HepG2 (cell line): ENCODE measurements at regions not wholly inside any gene's neighbourhood (a gene's known extent, or its start where the extent isn't known, plus 50 kb on each side); places are given as distances from the start of the nearest gene placed in this dataset.

Experiments
- ATAC-seq: fragments of 200-7000 bp; cut with Tn5 transposase; 3 replicates; pipeline ENCODE4 v1.9.1; 2020; ENCODE audit warnings: mild to moderate bottlenecking, moderate library complexity
- BruUV-seq: library from RNA; stranded (reverse); fragments of 400-500 nt; replicated peaks from 2 replicates; lab custom pipeline; 2021; lab: Mats Ljungman, UMichigan
- CTCF ChIA-PET: fragments of 300-600 bp; formaldehyde crosslinking; extraction: SDS; loops from one replicate; lab custom pipeline; 2021; ENCODE audit warnings: low total read pairs, inconsistent platforms, low intra/inter-chr PET ratio; lab: Yijun Ruan, JAX
- POLR2A ChIA-PET: fragments of 350-600 bp; sonication (Branson Sonifier 250); formaldehyde crosslinking; loops from one replicate; lab custom pipeline; 2020; ENCODE audit warnings: antibody characterized with exemption, inconsistent platforms; lab: Yijun Ruan, JAX
- DNase-seq: peaks from one replicate; pipeline ENCODE4 v3.0.0-alpha.2; 2015; ENCODE audit warnings: low spot score
- FAIRE-seq: peaks from 3 replicates; lab custom pipeline; 2011; peaks lifted over from hg19 to GRCh38; lab: Jason Lieb, UNC
- H2AFZ ChIP-seq: one replicate; pipeline ENCODE4 v1.6.1; 2011; ENCODE audit warnings: low read length, inconsistent platforms
- H3K27ac ChIP-seq: fragments of 300-600 bp; 3 replicates; pipeline ENCODE4 v1.8.0; 2011; ENCODE audit warnings: mixed run types, mild to moderate bottlenecking, mixed read lengths, low read length, inconsistent platforms; ENCODE audit not compliant: insufficient read depth; ENCODE audit errors: extremely low read length
- H3K27me3 ChIP-seq, 2 experiments: fragments of 200-600 bp in 1 of 2; 2 replicates in 1 of 2; 3 replicates in 1 of 2; pipeline versions ENCODE4 v1.6.0 to v1.8.0; 2011; ENCODE audit warnings: low read length in 2 of 2, mild to moderate bottlenecking in 2 of 2, moderate library complexity in 2 of 2, inconsistent platforms in 1 of 2; ENCODE audit not compliant: insufficient read depth in 2 of 2, control insufficient read depth in 1 of 2
- H3K36me3 ChIP-seq, 2 experiments: fragments of 200-600 bp in 1 of 2; replicated peaks in 1 of 2; 2 replicates in 1 of 2; 3 replicates in 1 of 2; pipeline versions ENCODE4 v1.5.1 to v1.8.0; 2011; ENCODE audit warnings: low read length in 2 of 2, inconsistent platforms in 1 of 2; ENCODE audit not compliant: insufficient read depth in 2 of 2, control insufficient read depth in 1 of 2
- H3K4me1 ChIP-seq: 2 replicates; pipeline ENCODE4 v1.5.1; 2012; ENCODE audit warnings: low read length, inconsistent platforms; ENCODE audit not compliant: insufficient read depth
- H3K4me2 ChIP-seq: 2 replicates; pipeline ENCODE4 v1.6.0; 2011; ENCODE audit warnings: low read depth, low read length, inconsistent platforms
- H3K4me3 ChIP-seq, 3 experiments: fragments of 200-600 bp in 1 of 3; sonication (generic), shearing (Covaris generic) in 1 of 3; replicated peaks in 1 of 3; 2 replicates each; pipeline ENCODE4 v1.5.1; 2011 to 2016; ENCODE audit warnings: low read length in 3 of 3, inconsistent platforms in 2 of 3, low read depth in 2 of 3, mild to moderate bottlenecking in 2 of 3, control low read depth in 1 of 3, mixed read lengths in 1 of 3; ENCODE audit not compliant: insufficient read depth in 1 of 3
- H3K79me2 ChIP-seq: one replicate; pipeline ENCODE4 v1.6.1; 2011; ENCODE audit warnings: low read length, inconsistent platforms; ENCODE audit not compliant: insufficient read depth
- H3K9ac ChIP-seq: 2 replicates; pipeline ENCODE4 v1.6.0; 2011; ENCODE audit warnings: mild to moderate bottlenecking, low read depth, low read length, inconsistent platforms; ENCODE audit not compliant: insufficient read depth
- H3K9me3 ChIP-seq: 2 replicates; pipeline ENCODE4 v1.5.1; 2012; ENCODE audit warnings: mild to moderate bottlenecking, low read length
- H4K20me1 ChIP-seq: 2 replicates; pipeline ENCODE4 v1.6.0; 2011; ENCODE audit warnings: inconsistent platforms, mild to moderate bottlenecking, low read length, moderate library complexity; ENCODE audit not compliant: insufficient read depth
- BCL3 ChIP-seq: sonication (generic); formaldehyde crosslinking; IDR thresholded peaks from 2 replicates; pipeline ENCODE4 v1.5.1; 2020; ENCODE audit warnings: mild to moderate bottlenecking, missing genetic modification reagents, moderate library complexity
- FOXM1 ChIP-seq: sonication (generic); formaldehyde crosslinking; IDR thresholded peaks from 2 replicates; pipeline ENCODE4 v1.5.0; 2020; ENCODE audit warnings: missing genetic modification reagents
- NFRKB ChIP-seq: fragments of 450-650 bp; IDR thresholded peaks from 2 replicates; pipeline ENCODE4 v1.6.1; 2017
- ZBTB43 ChIP-seq: sonication (generic); formaldehyde crosslinking; conservative IDR thresholded peaks from 2 replicates; pipeline ENCODE4 v1.4.0; 2020; ENCODE audit warnings: missing genetic modification reagents
- ZBTB7A ChIP-seq: sonication (generic); formaldehyde crosslinking; IDR thresholded peaks from 2 replicates; pipeline ENCODE4 v1.8.0; 2022; ENCODE audit warnings: mild to moderate bottlenecking, missing genetic modification reagents
- ZNF124 ChIP-seq: sonication (generic); formaldehyde crosslinking; IDR thresholded peaks from 2 replicates; pipeline ENCODE4 v1.4.0; 2020; ENCODE audit warnings: missing genetic modification reagents
- ZNF260 ChIP-seq: sonication (generic); formaldehyde crosslinking; IDR thresholded peaks from 2 replicates; pipeline ENCODE4 v1.4.0; 2020; ENCODE audit warnings: missing genetic modification reagents, low read depth, mild to moderate bottlenecking, borderline replicate concordance
- ZNF343 ChIP-seq: sonication (generic); formaldehyde crosslinking; IDR thresholded peaks from 2 replicates; pipeline ENCODE4 v1.4.0; 2020; ENCODE audit warnings: mild to moderate bottlenecking, missing genetic modification reagents
- ZNF7 ChIP-seq: IDR thresholded peaks from 2 replicates; pipeline ENCODE4 v1.6.1; 2016; ENCODE audit warnings: missing biosample characterization, missing genetic modification reagents
- WGBS: methylation state at CpG from one replicate; pipeline ENCODE4 v1.1.6; 2017; ENCODE audit warnings: low lambda C conversion rate; 5-methylcytosine and 5-hydroxymethylcytosine counted together
- in situ Hi-C: cut with HindIII; loops from 2 replicates; pipeline ENCODE4 v1.10.0; 2017; ENCODE audit warnings: low pct_unique_long_range_greater_than_20kb; ENCODE audit not compliant: extremely low pct_ligation_motif_present
- intact Hi-C: fragments of 100-400 bp; cut with micrococcal nuclease; formaldehyde crosslinking; loops from one replicate; pipeline ENCODE4 v1.10.0; 2022; ENCODE audit not compliant: unreplicated experiment

GRCh38 chr1:163585796-163586195 is 264.0 kb downstream of the NUF2 start:
- BruUV-seq, result no TSS peak
- intact Hi-C loops (no loop called here), in situ Hi-C loops (no loop called here)
- Histone ChIP-seq H3K79me2 (no peaks in the 10 kb centered on the region), H3K27me3 (no peaks in the 10 kb centered on the region), H2AFZ (no peak overlapping the region), H4K20me1 (no peaks in the 10 kb centered on the region), H3K27ac (no peak overlapping the region), H3K9me3 (no peaks in the 10 kb centered on the region; the same call in 1 of the 2 replicates), H3K9ac (no peak overlapping the region), H3K4me2 (no peak overlapping the region), H3K4me3 (no peak overlapping the region), H3K36me3 (no peaks in the 10 kb centered on the region), H3K4me1 (no peaks in the 10 kb centered on the region)
- ATAC-seq (no peak), DNase-seq (no peak), FAIRE-seq (no peak)
- POLR2A ChIA-PET, result no interaction called here
- 2% methylated on average over 3 of the region's 3 CpGs for WGBS
- TF ChIP-seq FOXM1 (CRISPR knock-in tag) (no peak), ZNF260 (CRISPR knock-in tag) (no peak), ZBTB43 (no peak)
- CTCF ChIA-PET, result no interaction called here

- intact Hi-C loops, result no loop called here
- ChIA-PET CTCF (no interaction called here), POLR2A (no interaction called here)
- in situ Hi-C loops, result no loop called here
- FAIRE-seq (no peak), ATAC-seq (no peak), DNase-seq (no peak)
- no peaks in the 10 kb centered on the region for H3K36me3 ChIP-seq
- 0% methylated on average over 2 of the region's 2 CpGs for WGBS
- no peaks in the 10 kb centered on the region for H3K79me2 ChIP-seq
- H3K4me1 ChIP-seq, result no peaks in the 10 kb centered on the region
- H3K27ac ChIP-seq, result no peak overlapping the region
- H3K9me3 ChIP-seq, result no peaks in the 10 kb centered on the region
- no peaks in the 10 kb centered on the region for H3K27me3 ChIP-seq
- BruUV-seq, result no TSS peak
- H3K9ac ChIP-seq, result no peak overlapping the region
- no peak overlapping the region for H3K4me2 ChIP-seq
- H3K4me3 ChIP-seq, result no peak overlapping the region
- no peak overlapping the region for H2AFZ ChIP-seq
- no peaks in the 10 kb centered on the region for H4K20me1 ChIP-seq
- no peak for TF ChIP-seq ZBTB7A (CRISPR knock-in tag)
- no peak for TF ChIP-seq ZNF343 (CRISPR knock-in tag)
- TF ChIP-seq ZNF124 (CRISPR knock-in tag), result no peak
- no peak for TF ChIP-seq ZNF7 (CRISPR knock-in tag)
- no peak for TF ChIP-seq NFRKB
- TF ChIP-seq BCL3, result no peak
Measured at GRCh38 chr1:163588796-163589195, 267.0 kb downstream of the NUF2 start.
